Endothelial cell of umbilical vein (primary cell): ENCODE measurements at regions not wholly inside any gene's neighbourhood (a gene's known extent, or its start where the extent isn't known, plus 50 kb on each side); places are given as distances from the start of the nearest gene placed in this dataset.

ENCODE experiments used
- BruUV-seq: library from RNA; stranded (reverse); fragments of 400-500 nt; replicated peaks from 2 replicates; lab custom pipeline; 2021; lab: Mats Ljungman, UMichigan
- CTCF ChIA-PET: fragments of 300-600, 350-600 bp; sonication (Branson Sonifier 250); formaldehyde crosslinking; loops from one replicate; lab custom pipeline; 2021; ENCODE audit warnings: antibody characterized with exemption, inconsistent platforms; lab: Charles Lee
- POLR2A ChIA-PET: fragments of 300-600, 350-600 bp; sonication (Branson Sonifier 250); formaldehyde crosslinking; loops from one replicate; lab custom pipeline; 2021; ENCODE audit warnings: antibody characterized with exemption, inconsistent platforms; lab: Charles Lee
- DNase-seq: peaks from one replicate; pipeline ENCODE4 v3.0.0-alpha.2; 2011; ENCODE audit warnings: low read depth, low spot score
- FAIRE-seq: peaks from 2 replicates; lab custom pipeline; 2011; peaks lifted over from hg19 to GRCh38; lab: Jason Lieb, UNC
- H2AFZ ChIP-seq: 2 replicates; pipeline ENCODE4 v1.6.0; 2012; ENCODE audit warnings: low read depth, low read length, control low read depth, inconsistent platforms
- H3K27ac ChIP-seq: 2 replicates; pipeline ENCODE4 v1.5.1; 2011; ENCODE audit warnings: low read depth, mild to moderate bottlenecking, control low read depth, low read length, moderate library complexity; ENCODE audit not compliant: insufficient read depth
- H3K27me3 ChIP-seq, 2 experiments: 2 replicates each; pipeline versions ENCODE4 v1.6.0 to v1.6.1; 2011; ENCODE audit warnings: low read length in 2 of 2, mixed read lengths in 1 of 2; ENCODE audit not compliant: control insufficient read depth in 2 of 2, insufficient read depth in 2 of 2
- H3K36me3 ChIP-seq, 2 experiments: 2 replicates in 1 of 2; 3 replicates in 1 of 2; pipeline ENCODE4 v1.5.1; 2011; ENCODE audit warnings: low read length in 2 of 2, mild to moderate bottlenecking in 1 of 2, moderate library complexity in 1 of 2; ENCODE audit not compliant: control insufficient read depth in 2 of 2, insufficient read depth in 2 of 2; ENCODE audit errors: extremely low read depth in 1 of 2
- H3K4me1 ChIP-seq: 3 replicates; pipeline ENCODE4 v1.5.1; 2011; ENCODE audit warnings: mild to moderate bottlenecking, low read length; ENCODE audit not compliant: control insufficient read depth, insufficient read depth; ENCODE audit errors: extremely low read depth
- H3K4me2 ChIP-seq: 2 replicates; pipeline ENCODE4 v1.6.1; 2011; ENCODE audit warnings: low read length, control low read depth, mixed read lengths; ENCODE audit not compliant: insufficient read depth
- H3K4me3 ChIP-seq, 3 experiments: fragments of 200-600 bp in 1 of 3; sonication (generic), shearing (Covaris generic) in 1 of 3; replicated peaks in 1 of 3; 2 replicates each; pipeline ENCODE4 v1.5.1; 2011 to 2016; ENCODE audit warnings: control low read depth in 3 of 3, low read length in 3 of 3, mild to moderate bottlenecking in 2 of 3, inconsistent platforms in 1 of 3, low read depth in 1 of 3, moderate library complexity in 1 of 3; ENCODE audit not compliant: insufficient read depth in 1 of 3
- H3K79me2 ChIP-seq: 2 replicates; pipeline ENCODE4 v1.6.0; 2012; ENCODE audit warnings: low read length, inconsistent platforms; ENCODE audit not compliant: control insufficient read depth, insufficient read depth
- H3K9ac ChIP-seq: replicated peaks from 2 replicates; pipeline ENCODE3; 2011; ENCODE audit warnings: low read length, control low read depth; ENCODE audit not compliant: insufficient read depth; ENCODE audit errors: extremely low read depth
- H3K9me1 ChIP-seq: replicated peaks from 3 replicates; pipeline ENCODE4 v1.6.0; 2011; ENCODE audit warnings: mild to moderate bottlenecking, low read length; ENCODE audit not compliant: control insufficient read depth, insufficient read depth; ENCODE audit errors: extremely low read depth
- H3K9me3 ChIP-seq: replicated peaks from 2 replicates; pipeline ENCODE4 v1.5.1; 2012; ENCODE audit warnings: low read length, inconsistent platforms; ENCODE audit not compliant: control insufficient read depth, insufficient read depth
- H4K20me1 ChIP-seq: replicated peaks from 2 replicates; pipeline ENCODE3; 2011; ENCODE audit warnings: mild to moderate bottlenecking, low read length; ENCODE audit not compliant: control insufficient read depth, insufficient read depth; ENCODE audit errors: extremely low read depth
- CTCF ChIP-seq, 2 donors: IDR thresholded peaks; 1 replicate in 1 of 2; 2 replicates in 1 of 2; pipeline ENCODE4 v1.5.1; 2011; ENCODE audit warnings: low read length in 2 of 2, mild to moderate bottlenecking in 2 of 2, moderate library complexity in 2 of 2, control low read depth in 1 of 2, inconsistent platforms in 1 of 2, low read depth in 1 of 2; ENCODE audit not compliant: insufficient read depth in 1 of 2; ENCODE audit errors: extremely low read depth in 1 of 2
- EZH2 ChIP-seq: IDR thresholded peaks from 2 replicates; pipeline ENCODE4 v1.6.1; 2012; ENCODE audit warnings: borderline replicate concordance, low read depth, mild to moderate bottlenecking, moderate library complexity, low read length, inconsistent platforms; ENCODE audit not compliant: severe bottlenecking
- FOS ChIP-seq: IDR thresholded peaks from 2 replicates; pipeline ENCODE4 v1.6.1; 2011; ENCODE audit warnings: mild to moderate bottlenecking, low read length, moderate library complexity, borderline replicate concordance; ENCODE audit not compliant: insufficient read depth
- GATA2 ChIP-seq: IDR thresholded peaks from 2 replicates; pipeline ENCODE4 v1.7.0; 2011; ENCODE audit warnings: low read depth, mild to moderate bottlenecking, moderate library complexity, mixed read lengths, low read length; ENCODE audit not compliant: insufficient read length, insufficient read depth
- JUN ChIP-seq: IDR thresholded peaks from 2 replicates; pipeline ENCODE4 v1.6.1; 2011; ENCODE audit warnings: borderline replicate concordance, low read depth; ENCODE audit not compliant: insufficient read length, insufficient read depth
- MAX ChIP-seq: IDR thresholded peaks from 2 replicates; pipeline ENCODE4 v1.6.1; 2011; ENCODE audit not compliant: insufficient read depth, insufficient read length
- MYC ChIP-seq: IDR thresholded peaks from one replicate; pipeline ENCODE4 v1.6.1; 2011; ENCODE audit warnings: mild to moderate bottlenecking, low read depth, low read length
- POLR2A ChIP-seq: IDR thresholded peaks from 2 replicates; pipeline ENCODE4 v1.6.1; 2012; ENCODE audit warnings: low read depth, mild to moderate bottlenecking, control low read depth, low read length
- POLR2AphosphoS5 ChIP-seq: IDR thresholded peaks from 2 replicates; pipeline ENCODE4 v1.6.1; 2012; ENCODE audit warnings: low read depth, mild to moderate bottlenecking, control low read depth, low read length, moderate library complexity; ENCODE audit not compliant: insufficient read depth
- dilution Hi-C: fragments of 300-500 bp; cut with MboI; formaldehyde crosslinking; loops from one replicate; pipeline ENCODE4 v1.15.0; 2019; ENCODE audit warnings: low sequenced_read_pairs; ENCODE audit not compliant: extremely low pct_ligation_motif_present
- intact Hi-C: fragments of 100-400 bp; cut with micrococcal nuclease; formaldehyde crosslinking; loops from one replicate; pipeline ENCODE4 v1.10.0; 2022

DNA sequence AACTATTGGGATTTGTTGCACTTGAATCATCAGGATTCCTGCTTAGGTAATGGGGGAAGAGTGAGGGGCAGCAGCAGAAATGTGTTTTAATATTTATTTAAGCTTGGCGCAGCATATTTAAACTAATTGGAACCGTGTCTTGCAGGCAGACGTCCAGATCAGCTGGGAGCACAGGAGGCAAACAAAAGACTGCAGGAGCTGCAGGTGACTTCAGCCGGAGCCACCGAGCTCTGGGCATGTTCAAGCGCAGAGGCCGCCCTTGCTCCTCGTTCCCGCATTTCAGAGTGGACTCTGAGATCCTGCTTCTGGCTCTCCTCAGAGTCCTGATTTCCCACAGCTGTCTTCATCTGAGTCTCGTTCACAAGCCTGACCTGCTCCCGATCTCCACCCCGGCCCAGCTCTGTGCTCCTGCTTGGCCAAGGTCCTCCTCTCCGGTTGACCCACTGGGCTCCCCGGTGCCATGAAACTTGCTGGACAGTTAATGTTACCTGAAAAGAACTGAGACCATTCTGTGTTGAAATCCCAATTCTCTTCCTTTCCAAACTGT, 475.5 kb downstream of the SOX11 start:
- FAIRE-seq (no peak), DNase-seq (no peak)
- BruUV-seq: no TSS peak
- H3K79me2 ChIP-seq: no peaks in the 10 kb centered on the region
- dilution Hi-C loops: no loop called here
- no peak for TF ChIP-seq MAX
- no peak for TF ChIP-seq POLR2AphosphoS5
- no peak for TF ChIP-seq POLR2A
- no peak for TF ChIP-seq MYC
- H3K36me3 ChIP-seq: no peaks in the 10 kb centered on the region
- H3K9me1 ChIP-seq: no peaks in the 10 kb centered on the region
- CTCF ChIA-PET: no interaction called here
- H3K27me3 ChIP-seq: no peaks in the 10 kb centered on the region
- POLR2A ChIA-PET: no interaction called here
- H3K4me1 ChIP-seq: no peaks in the 10 kb centered on the region
- peaks cover 4% of the 10 kb centered on the region for H3K9me3 ChIP-seq
- intact Hi-C loops: no loop called here
- H3K27ac ChIP-seq: no peak overlapping the region
- no peak overlapping the region for H3K4me3 ChIP-seq
- H3K9ac ChIP-seq: no peak overlapping the region
- no peak overlapping the region for H3K4me2 ChIP-seq
- H4K20me1 ChIP-seq: no peaks in the 10 kb centered on the region
- H2AFZ ChIP-seq: no peak overlapping the region

DNA sequence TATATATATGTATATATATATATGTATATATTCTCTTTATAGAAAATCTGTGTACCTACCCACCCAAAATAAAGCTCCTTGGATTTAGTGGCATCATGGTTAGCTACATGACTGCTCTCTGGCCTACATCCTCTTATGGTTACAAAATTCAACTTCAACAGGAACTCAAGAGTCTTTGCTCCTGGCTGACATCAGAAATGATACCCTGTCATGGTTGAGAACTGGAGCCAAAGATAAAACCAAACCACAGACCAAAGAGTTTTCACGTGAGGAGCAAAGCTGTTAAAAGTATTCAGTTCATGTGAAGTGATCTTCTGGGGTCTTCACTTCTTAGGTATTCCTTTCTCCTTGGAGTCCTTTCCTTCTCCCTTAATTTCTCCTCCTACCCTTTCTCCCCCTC, 476.3 kb downstream of the SOX11 start:
- ChIA-PET CTCF (no interaction called here), POLR2A (no interaction called here)
- no TSS peak for BruUV-seq

More for the DNA sequence above, 476.3 kb downstream of the SOX11 start:
- Histone ChIP-seq H4K20me1 (no peaks in the 10 kb centered on the region), H3K4me2 (no peak overlapping the region), H3K4me3 (no peak overlapping the region), H3K9me3 (peaks cover 4% of the 10 kb centered on the region), H3K27ac (no peak overlapping the region), H3K27me3 (no peaks in the 10 kb centered on the region), H3K79me2 (no peaks in the 10 kb centered on the region), H3K4me1 (no peaks in the 10 kb centered on the region), H3K9me1 (no peaks in the 10 kb centered on the region), H3K9ac (no peak overlapping the region), H2AFZ (no peak overlapping the region), H3K36me3 (no peaks in the 10 kb centered on the region)
- DNase-seq (no peak), FAIRE-seq (no peak)
- dilution Hi-C loops (no loop called here), intact Hi-C loops (no loop called here)
- no peak for TF ChIP-seq POLR2AphosphoS5
- no peak for TF ChIP-seq FOS
- no peak for TF ChIP-seq MAX
- TF ChIP-seq POLR2A: no peak
- no peak for TF ChIP-seq JUN
- TF ChIP-seq MYC: no peak
- TF ChIP-seq EZH2: no peak
- no peak for TF ChIP-seq CTCF (IDR thresholded peaks at IDR 0.05; ENCODE audit: extremely low read depth in 1 of 2, insufficient read depth in 1 of 2, low read depth in 1 of 2, low read length in 2 of 2)
- TF ChIP-seq GATA2: no peak
